GM12878 (cell line): ENCODE measurements at regions not wholly inside any gene's neighbourhood (a gene's known extent, or its start where the extent isn't known, plus 50 kb on each side); places are given as distances from the start of the nearest gene placed in this dataset.

ENCODE experiments used
- CHD4 ChIP-seq: fragments of 200-600 bp; sonication (generic); IDR thresholded peaks from 2 replicates; pipeline ENCODE4 v1.6.1; 2016; ENCODE audit warnings: mild to moderate bottlenecking
- CREB1 ChIP-seq: IDR thresholded peaks from 2 replicates; pipeline ENCODE4 v1.6.1; 2012; ENCODE audit warnings: low read depth, mild to moderate bottlenecking, inconsistent platforms
- CUX1 ChIP-seq: IDR thresholded peaks from 2 replicates; pipeline ENCODE4 v1.6.1; 2012; ENCODE audit warnings: improper control_type of control experiment, low read depth, low read length; ENCODE audit not compliant: insufficient replicate concordance
- EZH2 ChIP-seq: IDR thresholded peaks from 2 replicates; pipeline ENCODE4 v1.6.1; 2012; ENCODE audit warnings: low read depth, mild to moderate bottlenecking, control low read depth, inconsistent platforms, low read length, borderline replicate concordance; ENCODE audit not compliant: control insufficient read depth
- FOS ChIP-seq: IDR thresholded peaks from 3 replicates; pipeline ENCODE4 v1.6.1; 2011; ENCODE audit warnings: borderline replicate concordance; ENCODE audit not compliant: insufficient read length; ENCODE audit errors: extremely low read depth
- GABPA ChIP-seq: IDR thresholded peaks from 2 replicates; pipeline ENCODE4 v1.6.1; 2014; ENCODE audit warnings: antibody characterized with exemption, low read depth, mild to moderate bottlenecking, inconsistent platforms
- IKZF1 ChIP-seq: fragments of 450-650 bp; conservative IDR thresholded peaks from 2 replicates; pipeline ENCODE4 v1.6.1; 2017; ENCODE audit warnings: antibody characterized with exemption, mild to moderate bottlenecking
- MAX ChIP-seq: IDR thresholded peaks from 2 replicates; pipeline ENCODE4 v1.6.1; 2012; ENCODE audit warnings: low read depth, low read length, improper control_type of control experiment
- MEF2A ChIP-seq: IDR thresholded peaks from 2 replicates; pipeline ENCODE4 v1.6.1; 2011; ENCODE audit warnings: low read depth, mild to moderate bottlenecking, low read length, moderate library complexity; ENCODE audit not compliant: insufficient read depth
- NKRF ChIP-seq: fragments of 450-650 bp; conservative IDR thresholded peaks from 2 replicates; pipeline ENCODE4 v1.6.1; 2017; ENCODE audit warnings: mild to moderate bottlenecking, moderate library complexity
- RAD21 ChIP-seq: IDR thresholded peaks from 2 replicates; pipeline ENCODE4 v1.6.1; 2011; ENCODE audit warnings: mild to moderate bottlenecking, low read depth, low read length, moderate library complexity; ENCODE audit not compliant: insufficient read depth
- SKIL ChIP-seq: fragments of 450-650 bp; IDR thresholded peaks from 2 replicates; pipeline ENCODE4 v1.6.1; 2017; ENCODE audit warnings: mild to moderate bottlenecking, low read depth, inconsistent platforms; ENCODE audit not compliant: poor library complexity, severe bottlenecking
- SPI1 ChIP-seq: IDR thresholded peaks from 2 replicates; pipeline ENCODE4 v1.6.1; 2011; ENCODE audit warnings: low read depth, mild to moderate bottlenecking, low read length, moderate library complexity, borderline replicate concordance; ENCODE audit not compliant: insufficient read depth
- SRF ChIP-seq, 2 experiments: IDR thresholded peaks; 2 replicates each; pipeline ENCODE4 v1.6.1; 2011; ENCODE audit warnings: low read depth in 2 of 2, low read length in 2 of 2, mild to moderate bottlenecking in 1 of 2, moderate library complexity in 1 of 2
- TARDBP ChIP-seq: IDR thresholded peaks from 2 replicates; pipeline ENCODE4 v1.6.1; 2016; ENCODE audit warnings: borderline replicate concordance
- TCF7 ChIP-seq: IDR thresholded peaks from 2 replicates; pipeline ENCODE4 v1.6.1; 2014; ENCODE audit warnings: antibody characterized with exemption, borderline replicate concordance

- no peak for TF ChIP-seq SKIL
- no peak for TF ChIP-seq NKRF
- TF ChIP-seq TCF7: no peak
- no peak for TF ChIP-seq MEF2A
- TF ChIP-seq SPI1: no peak
- TF ChIP-seq IKZF1: no peak
- TF ChIP-seq EZH2: no peak
- TF ChIP-seq RAD21: no peak
- TF ChIP-seq CREB1: no peak
- TF ChIP-seq TARDBP: no peak
- no peak for TF ChIP-seq GABPA
- TF ChIP-seq SRF (IDR thresholded peaks at IDR 0.05; ENCODE audit: low read depth in 2 of 2, low read length in 2 of 2): no peak
- TF ChIP-seq FOS: no peak
- TF ChIP-seq CUX1: no peak
- no peak for TF ChIP-seq MAX
- no peak for TF ChIP-seq CHD4
- TF ChIP-seq, all 136 proteins: peak for 0
These were observed 88.0 kb upstream of the DBX1 start (continued) for GRCh38 chr11:20248121-20248772.
